CD4-positive, alpha-beta T cell treated with Interleukin-2 at 100 ng/mL for 4 hours (primary cell): ENCODE measurements at regions not wholly inside any gene's neighbourhood (a gene's known extent, or its start where the extent isn't known, plus 50 kb on each side); places are given as distances from the start of the nearest gene placed in this dataset.
"Not testable (repeated sequence)": the region's sequence is repeated elsewhere in the genome, so short reads cannot be mapped to it uniquely, and the experiment has no call there.

ENCODE experiments used
- DNase-seq: peaks from one replicate; pipeline ENCODE4 v3.0.0-alpha.2; 2020; ENCODE audit warnings: low spot score

DNA sequence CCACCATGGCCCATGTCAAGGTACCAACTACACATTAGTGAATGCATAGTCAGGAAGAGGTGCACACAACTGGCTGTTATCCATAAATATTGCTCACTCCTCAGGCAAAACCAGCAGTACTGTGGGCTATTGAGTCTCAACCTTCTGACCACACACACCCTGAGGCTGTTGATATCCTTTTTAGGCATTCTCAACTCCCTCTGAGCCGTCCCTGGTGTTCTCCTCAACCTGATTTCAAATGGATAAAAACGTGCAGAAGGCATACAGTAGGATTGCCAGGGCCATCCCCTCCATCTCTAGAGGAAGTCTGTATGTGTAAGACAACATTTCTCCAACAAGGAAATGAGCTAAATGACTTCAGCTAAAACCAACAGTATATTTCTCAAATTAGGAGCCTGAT lies 98.7 kb upstream of the KLHL13 start:
- DNase-seq = no peak

DNA sequence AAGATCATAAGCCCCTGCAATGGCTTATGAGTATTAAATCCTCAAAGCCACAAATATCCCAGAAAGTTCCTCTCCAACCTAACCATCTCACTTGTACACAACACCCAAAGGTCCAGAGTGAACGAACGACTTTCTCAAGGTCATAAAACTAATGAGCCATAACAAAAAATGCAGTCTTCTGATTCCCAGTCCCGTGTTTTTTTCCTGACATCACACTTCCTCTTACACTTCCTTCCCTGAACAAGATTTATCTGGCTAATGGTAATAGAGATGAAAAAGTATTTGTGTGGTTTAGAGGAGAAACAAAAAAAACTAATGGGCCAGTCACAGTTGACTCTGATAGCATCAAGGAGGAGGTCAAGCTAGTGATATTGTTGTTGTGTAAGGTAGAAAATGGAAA lies 99.5 kb upstream of the KLHL13 start:
- no peak for DNase-seq

DNA sequence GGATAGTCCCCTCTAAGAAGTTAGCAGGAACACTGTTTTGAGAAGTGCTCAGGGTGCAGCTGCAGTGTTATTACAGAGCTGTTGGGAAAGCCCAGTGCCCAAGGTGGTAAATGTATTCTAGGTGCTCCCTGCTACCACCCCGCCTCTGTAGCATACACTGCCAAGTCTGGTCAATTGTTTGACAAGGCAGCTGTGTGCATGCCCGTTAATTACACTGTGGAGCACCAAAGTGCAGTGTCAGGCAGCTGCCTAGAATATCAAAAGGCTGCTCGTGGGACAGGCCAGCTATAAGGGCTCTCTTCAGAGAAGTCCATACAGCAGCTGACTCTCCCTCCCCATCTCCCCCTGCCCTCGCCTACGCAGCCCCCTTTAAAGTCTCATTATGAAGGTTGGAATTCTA lies 99.9 kb upstream of the KLHL13 start:
- no peak for DNase-seq

DNA sequence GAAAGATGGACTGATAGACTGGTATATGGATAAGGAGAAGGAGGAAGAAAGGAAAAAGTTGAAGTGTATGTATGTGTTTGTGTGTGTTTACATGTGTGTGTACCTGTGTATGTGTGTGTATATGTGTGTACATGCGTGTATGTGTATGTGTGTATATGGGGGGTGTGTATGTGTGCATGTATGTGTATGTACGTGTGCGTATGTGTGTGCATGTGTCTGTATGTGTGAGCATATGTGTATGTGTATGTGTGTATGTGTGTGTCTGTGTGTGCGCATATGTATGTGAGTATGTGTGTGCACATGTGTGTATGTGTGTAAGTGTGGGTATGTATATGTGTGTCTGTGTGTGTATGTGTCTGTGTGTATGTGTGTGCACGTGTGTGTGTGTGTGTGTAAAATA lies 101.5 kb upstream of the KLHL13 start:
- DNase-seq = no peak

DNA sequence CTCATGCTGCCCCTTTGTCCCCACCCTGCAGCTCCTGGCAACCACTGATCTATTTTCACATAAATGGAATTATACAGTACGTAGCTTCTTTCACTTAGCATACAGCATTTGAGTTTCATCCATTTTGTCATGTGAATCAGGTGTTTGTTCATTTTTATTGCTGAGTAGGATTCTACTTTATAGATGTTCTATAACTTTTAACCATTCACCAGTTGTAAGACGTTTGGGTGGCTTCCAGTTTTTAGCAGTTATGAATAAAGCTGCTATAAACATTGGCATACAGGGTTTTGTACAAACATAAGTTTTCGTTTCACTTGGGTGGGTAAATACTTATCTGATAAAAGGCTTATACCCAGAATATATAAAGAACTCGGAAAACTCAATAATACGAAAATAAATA lies 102.3 kb upstream of the KLHL13 start:
- no peak for DNase-seq

DNA sequence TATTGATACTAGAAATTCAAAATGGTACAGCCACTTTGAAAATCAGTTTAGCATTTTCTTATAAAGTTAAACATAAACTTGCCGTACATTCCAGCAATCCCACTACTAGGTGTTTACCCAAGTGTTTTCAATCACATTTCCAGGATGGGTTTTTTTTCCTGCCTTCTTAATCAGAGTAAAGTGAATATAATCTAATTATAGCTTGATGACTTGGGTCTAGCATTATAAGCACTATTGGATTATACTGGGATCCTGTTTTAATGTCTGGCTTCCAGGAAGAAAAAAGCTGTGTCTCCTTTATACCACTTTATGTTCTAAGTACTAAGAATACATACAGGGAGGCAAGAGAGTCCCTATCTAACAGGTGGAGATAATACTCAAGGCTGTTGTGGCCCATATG lies 103.3 kb upstream of the KLHL13 start:
- no peak for DNase-seq

DNA sequence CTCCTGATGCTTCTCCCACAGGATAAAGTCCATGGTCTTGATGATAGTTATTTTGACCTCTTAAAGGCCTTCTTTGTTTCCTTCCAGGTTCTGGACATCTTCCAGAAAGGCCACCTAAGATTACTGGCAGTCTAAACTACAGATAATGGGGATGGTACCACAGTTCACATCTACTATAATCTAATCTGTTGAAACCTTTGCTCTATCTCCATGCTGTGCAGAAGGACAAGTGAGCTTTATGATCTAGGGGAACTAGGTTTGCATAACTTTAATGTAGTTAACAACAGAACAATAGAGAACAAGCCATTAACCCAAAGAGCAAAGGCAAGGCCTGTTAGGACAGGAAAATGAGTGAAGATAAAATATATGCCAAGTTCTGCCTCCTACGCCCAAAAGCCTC lies 103.9 kb upstream of the KLHL13 start:
- no peak for DNase-seq

DNA sequence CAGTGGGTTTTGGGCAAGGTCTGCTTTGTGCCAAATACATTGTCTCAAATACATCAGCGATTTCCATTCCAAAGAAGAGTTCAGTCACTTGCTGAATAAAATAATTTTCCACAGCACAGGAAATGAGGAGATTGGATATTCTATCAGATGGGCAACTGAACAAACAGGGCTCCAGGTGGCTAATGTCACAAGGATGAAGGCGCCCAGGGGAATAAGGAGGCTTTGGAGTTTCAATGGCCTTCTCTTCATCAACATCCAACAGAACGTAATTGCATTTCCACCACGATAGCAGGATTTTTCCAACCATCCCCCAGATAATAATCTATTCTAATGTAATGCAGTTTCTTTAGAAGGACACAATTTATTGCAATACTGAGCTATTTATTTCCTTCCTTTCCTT lies 104.7 kb upstream of the KLHL13 start:
- no peak for DNase-seq

DNA sequence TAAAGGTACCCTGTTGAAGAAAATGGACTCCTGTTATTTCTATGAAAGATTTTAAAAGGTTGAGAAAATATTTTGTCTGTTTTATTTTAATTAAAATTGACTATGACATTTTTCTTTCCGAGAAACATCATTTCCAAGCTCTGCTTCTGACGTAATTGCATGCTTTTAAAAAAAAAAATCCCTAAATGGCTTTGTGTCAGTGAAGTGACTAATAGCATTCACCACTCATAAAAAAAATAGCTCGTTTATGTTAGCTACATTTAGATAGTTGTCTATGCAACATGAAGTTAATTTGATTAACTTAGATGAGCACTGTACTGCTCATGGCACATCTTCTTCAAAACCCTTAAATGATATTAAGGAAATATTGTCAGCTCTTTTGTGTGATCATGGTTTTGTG lies 105.1 kb upstream of the KLHL13 start:
- no peak for DNase-seq

DNA sequence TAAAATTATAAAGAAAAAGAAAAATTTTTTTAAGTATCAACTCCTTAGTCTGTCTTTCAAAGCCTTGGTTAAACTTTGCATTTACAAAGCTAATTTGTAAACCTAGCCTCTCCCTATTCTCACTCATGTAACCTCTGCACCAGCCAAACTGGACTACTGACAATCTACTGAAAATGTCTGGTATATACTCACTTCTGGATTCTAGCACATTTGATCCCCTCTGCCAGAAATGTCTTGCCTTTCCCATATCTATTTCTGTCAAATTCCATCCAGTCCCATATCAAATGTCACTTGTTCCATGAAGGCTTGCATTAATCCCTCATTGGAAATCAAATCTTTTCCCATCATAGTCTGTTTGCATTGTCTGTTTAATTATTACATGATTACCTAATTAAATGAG lies 105.8 kb upstream of the KLHL13 start:
- no peak for DNase-seq

DNA sequence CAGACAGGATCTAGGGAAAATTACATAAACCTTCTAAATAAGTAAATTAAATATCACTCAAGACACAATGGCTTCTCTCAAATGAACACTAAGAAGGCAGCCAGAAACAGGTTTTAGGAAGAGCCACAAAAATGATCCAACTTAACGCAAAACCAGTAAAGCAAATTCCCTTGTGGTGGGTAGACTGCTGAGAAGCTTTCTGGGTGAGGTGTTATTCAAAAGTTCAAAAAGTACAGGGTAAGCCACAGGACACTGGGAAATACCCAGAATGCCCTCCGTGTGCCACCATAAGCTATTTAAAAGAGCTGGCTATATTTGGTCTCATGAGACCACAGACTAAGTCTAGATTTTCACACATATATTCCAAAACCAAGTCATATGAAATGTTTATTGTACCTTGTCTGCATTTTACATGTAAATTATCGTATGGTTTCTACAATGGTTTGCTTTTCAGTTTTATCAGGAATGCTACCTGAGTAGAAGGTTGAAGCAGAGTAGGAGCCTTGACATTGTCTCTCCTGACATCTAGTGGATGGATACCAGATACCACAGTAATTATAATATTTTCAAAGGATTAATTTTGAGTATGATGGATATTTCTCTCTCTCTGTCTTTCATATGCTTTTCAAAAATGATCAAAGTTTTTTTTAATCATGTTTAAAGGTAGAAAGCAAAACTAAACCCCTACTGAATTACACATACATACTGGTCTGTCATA lies 109.3 kb upstream of the KLHL13 start:
- DNase-seq = no peak

DNA sequence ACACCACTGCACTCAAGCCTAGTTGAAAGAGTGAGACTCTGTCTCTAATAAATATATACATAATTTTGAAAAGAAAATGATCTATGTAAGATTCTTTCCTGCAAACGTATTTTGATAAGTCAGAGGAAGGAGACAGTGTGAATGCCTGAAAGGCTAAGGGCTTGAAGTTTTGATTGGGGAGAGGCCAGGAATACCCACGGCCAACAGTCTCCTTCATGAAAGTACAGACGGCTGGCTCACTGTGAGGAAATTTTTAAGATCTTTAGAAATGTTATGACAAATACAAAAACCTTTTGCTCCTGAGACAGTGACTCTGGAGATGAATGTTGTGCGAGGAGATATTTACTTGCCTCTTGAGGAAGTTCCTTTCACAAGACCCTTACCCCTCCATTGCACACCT lies 111.4 kb upstream of the KLHL13 start:
- DNase-seq = no peak

DNA sequence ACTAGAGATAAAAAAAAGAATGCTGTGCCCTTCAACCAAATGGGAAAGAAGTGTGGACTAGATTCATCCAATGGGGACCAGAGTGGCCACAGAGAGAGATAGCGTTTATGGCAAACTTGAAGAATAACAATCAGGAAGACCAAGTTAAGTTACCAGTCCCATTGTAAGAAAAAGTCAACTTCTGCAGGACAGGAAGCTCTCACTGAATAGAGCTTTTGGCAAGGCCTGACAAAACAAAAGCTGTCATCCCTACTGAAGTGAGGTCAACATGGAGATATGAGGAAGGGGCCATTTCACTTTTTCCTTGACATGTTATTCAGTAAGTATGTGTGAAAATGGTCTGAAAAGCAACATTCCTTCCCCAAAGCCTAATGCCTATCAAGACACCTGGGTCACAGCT lies 111.8 kb upstream of the KLHL13 start:
- no peak for DNase-seq

DNA sequence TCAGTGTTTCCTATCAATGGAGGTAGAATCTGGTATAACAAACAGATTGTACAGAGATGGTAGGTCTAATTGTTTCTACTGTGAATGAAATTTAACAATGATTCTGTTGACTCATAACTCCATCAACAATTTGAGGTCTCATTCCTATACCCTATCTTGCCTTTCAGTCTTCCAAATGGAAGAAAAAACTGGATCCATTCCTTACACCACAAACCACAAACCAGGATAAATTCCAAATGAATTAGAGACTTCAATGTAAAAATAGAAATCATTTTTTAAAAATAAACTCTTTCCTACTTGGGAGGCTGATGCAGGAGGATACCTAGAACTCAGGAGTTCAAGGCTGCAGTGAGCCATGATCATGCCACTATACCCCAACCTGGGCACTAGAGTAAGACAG lies 114.4 kb upstream of the WDR44 start:
- DNase-seq = no peak

DNA sequence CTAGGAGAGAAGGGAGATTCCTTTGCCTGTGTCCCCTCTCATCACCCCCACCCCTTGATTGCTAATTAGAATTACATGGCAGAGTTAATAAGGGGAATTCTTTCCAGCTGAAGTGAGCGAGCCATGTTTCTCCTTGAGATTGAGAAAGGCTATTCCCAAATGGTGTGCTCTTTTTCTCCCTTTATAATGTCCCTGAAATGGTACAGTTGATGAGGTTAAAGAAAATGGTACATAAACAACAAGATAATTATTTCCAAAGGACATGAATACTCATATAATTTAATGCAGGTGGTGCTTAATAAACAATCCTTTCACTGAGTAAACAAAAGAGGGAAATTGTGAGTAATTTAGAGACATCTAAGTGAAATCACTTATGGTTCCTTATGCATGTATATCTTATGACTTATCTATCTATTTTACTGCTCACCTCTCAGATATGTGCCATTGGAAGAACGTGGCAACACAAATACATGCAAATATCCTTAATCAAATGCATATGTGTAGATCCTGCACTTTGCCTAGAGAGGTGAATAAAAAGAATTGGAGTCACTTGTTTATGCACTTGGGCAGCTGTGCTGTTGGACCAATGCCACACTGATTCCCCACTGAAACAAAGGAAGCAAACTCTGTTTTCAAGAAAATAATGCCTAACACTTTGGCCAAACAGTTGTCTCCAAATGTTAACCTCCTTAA lies 106.6 kb upstream of the WDR44 start:
- no peak for DNase-seq

DNA sequence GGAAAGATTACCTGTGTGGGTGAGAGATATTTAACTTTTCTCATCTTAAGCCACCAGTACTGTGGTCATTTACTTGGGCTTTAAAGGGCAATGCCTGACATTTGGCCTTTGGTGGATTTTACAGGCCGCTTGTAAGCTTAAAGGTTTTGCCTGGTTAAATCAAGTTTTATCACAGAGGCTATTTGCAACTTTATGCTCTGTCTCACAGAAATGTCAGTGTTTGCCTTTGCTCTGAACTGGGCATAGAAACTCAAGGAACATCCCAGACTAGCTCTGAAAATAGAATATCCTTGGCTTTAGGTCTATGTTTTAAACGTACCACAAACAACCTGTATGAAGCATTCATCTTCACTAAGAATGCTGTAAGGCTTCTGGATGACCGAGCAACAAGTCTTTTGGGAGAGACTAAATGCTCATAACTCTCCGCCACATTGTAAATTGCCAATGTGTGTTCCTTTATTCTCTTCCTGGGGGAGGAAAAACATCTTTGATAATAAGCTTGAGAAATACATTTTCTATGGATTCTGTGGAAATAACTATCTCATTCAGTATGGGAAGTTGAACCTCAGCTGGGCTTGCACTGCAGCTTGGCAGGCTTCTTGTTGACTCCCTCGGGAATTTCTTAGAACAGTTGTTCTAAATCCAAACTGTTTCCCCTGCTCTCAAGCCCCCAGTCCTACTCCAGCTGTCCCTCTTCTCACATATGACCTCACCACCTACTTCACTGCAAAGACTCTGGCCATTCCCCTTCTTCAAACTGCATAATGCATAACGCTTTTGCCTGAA lies 105.8 kb upstream of the WDR44 start:
- no peak for DNase-seq

DNA sequence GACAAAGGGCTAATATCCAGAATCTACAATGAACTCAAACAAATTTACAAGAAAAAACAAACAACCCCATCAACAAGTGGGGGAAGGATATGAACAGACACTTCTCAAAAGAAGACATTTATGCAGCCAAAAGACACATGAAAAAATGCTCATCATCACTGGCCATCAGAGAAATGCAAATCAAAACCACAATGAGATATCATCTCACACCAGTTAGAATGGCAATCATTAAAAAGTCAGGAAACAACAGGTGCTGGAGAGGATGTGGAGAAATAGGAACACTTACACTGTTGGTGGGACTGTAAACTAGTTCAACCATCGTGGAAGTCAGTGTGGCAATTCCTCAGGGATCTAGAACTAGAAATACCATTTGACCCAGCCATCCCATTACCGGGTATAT lies 98.9 kb upstream of the WDR44 start:
- not testable (repeated sequence) for DNase-seq

DNA sequence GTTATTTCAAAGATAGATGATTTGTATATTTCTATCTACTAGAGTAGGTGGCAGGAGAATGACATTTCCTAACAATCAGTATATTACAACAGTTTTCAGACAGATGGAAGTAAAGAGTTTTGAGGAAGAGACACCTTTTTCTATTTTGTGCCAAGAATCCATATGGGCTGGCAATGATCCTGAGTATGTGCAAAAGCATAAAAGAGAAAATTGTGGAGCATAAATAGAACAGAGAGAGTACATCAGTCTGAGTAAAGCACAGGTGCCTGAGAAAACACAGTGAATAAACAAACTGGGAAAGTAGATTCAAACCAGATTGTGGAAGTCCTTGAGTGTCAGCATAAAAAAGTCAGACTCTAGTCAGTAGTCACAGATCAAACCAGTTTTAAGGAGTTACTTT lies 96.8 kb upstream of the WDR44 start:
- DNase-seq = no peak

DNA sequence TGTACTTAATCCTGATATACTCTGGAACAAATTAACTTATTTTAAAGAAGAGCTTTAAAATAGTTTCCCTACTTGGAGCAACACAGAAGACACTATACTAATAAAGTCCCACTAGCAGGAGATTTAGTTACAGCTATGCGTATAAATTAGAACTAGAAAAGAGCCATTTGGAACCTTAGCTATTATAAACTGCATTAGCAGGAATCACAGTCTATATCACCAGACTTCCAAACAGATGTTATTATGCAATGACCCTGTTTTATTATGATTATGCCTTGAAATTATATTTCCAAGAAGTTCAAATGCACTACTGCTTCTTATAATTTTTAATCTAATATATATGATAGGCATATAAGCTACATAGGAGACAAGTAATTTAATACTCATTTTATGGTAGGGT lies 95.5 kb upstream of the WDR44 start:
- DNase-seq = no peak

DNA sequence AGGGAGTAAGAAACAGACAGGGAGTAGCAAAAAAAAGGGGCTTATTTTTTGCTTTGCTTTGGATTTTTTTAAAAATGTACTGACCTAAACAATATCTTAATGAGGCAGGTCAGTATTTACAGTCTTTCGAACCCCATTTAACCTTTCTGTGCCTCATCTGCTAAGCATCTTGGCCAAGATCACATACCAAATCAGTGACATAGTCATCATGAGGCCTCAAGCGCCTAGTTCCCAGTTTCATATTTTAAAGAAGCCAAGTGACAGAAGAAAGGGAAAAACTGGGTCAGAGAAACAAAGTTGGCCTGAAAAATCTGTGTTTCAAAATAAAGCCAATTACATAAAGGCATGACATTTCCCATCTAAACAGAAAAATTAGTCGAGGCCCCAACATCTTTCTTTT lies 94.6 kb upstream of the WDR44 start:
- DNase-seq = no peak

DNA sequence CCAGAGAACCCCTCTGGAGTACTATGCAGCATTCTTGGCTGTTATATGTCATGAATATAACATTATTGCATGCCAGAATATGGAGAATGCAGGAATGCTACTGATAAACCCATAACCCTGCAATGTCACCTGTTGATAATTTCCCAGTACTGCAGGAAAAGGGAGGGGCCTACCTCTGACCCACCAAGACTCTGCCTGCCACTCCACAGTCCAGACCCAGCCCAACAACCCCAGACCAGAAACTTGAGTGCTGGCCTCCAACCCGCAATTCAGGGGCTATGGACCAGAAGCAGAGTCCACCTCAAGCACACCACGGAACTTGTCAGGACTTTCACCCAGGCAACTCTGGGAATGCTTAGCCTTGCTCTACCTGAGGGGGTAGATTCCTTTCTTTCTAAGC lies 92.9 kb upstream of the WDR44 start:
- no peak for DNase-seq

DNA sequence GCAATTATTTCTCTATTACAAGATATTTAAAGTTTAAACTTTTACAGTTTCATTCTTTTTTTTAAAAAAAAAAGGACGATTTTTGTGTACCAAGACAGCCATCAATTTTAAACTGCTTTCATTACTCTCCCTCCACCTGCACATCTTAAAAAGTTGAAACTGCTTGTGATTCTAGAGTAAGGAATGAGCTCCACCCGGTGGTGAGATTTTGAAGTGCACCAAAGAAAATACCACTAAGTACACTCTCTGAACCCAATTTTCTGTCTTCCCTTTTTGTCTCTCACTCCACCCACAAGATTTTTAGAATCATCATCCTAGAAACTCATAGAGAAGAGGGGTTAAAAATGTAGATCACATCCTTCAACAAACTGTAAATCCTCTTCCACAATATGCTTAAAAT lies 91.3 kb upstream of the WDR44 start:
- DNase-seq = peak; percentile 28

DNA sequence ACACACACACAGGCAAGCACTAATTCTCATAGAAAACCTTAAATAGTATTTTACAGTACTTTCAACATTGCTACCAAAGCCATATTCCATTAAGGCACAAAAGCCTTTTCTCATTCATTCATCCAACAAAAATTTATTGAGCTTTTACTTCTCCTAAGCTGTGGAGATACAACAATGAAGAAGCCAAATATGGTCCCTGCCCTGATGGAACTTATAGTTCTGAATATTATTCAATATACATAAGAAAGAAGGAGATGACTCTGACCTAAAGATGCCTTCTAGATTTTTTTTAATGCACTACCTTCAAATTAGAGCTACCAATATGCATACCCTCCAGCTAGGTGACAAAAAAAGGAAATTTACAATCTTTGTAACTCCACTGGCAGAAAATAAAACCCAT lies 90.0 kb upstream of the WDR44 start:
- no peak for DNase-seq
